Upper lobe of left lung (tissue), 6 donors: ENCODE measurements at regions not wholly inside any gene's neighbourhood (a gene's known extent, or its start where the extent isn't known, plus 50 kb on each side); places are given as distances from the start of the nearest gene placed in this dataset.

ENCODE experiments used
- ATAC-seq, 2 donors: fragments of 200-7000 bp; cut with Tn5 transposase; one replicate each; pipeline ENCODE4 v1.9.1; 2022; ENCODE audit warnings: mild to moderate bottlenecking in 2 of 2, moderate library complexity in 2 of 2; ENCODE audit not compliant: low FRiP score in 2 of 2
- DNase-seq, 2 donors: peaks; one replicate each; pipeline ENCODE4 v3.0.0-alpha.2; 2019 to 2020
- H3K27ac ChIP-seq, 4 donors: fragments of 200-600 bp; sonication (generic); one replicate each; pipeline ENCODE4 v1.5.1; 2016 to 2019
- H3K27me3 ChIP-seq, 4 donors: fragments of 200-600 bp; sonication (generic); one replicate each; pipeline ENCODE4 v1.5.1; 2017 to 2019
- H3K36me3 ChIP-seq, 4 donors: fragments of 200-600 bp; sonication (generic); one replicate each; pipeline ENCODE4 v1.5.1; 2016 to 2019
- H3K4me1 ChIP-seq, 4 donors: fragments of 200-600 bp; sonication (generic); one replicate each; pipeline ENCODE4 v1.5.1; 2018 to 2019
- H3K4me3 ChIP-seq, 4 donors: fragments of 200-600 bp; sonication (generic); one replicate each; pipeline ENCODE4 v1.5.1; 2017 to 2019; ENCODE audit warnings: mild to moderate bottlenecking in 2 of 4, moderate library complexity in 1 of 4
- H3K9me3 ChIP-seq, 4 donors: fragments of 200-600 bp; sonication (generic); one replicate each; pipeline ENCODE4 v1.5.1; 2018 to 2019
- EP300 ChIP-seq, 4 donors: sonication (generic); formaldehyde crosslinking; IDR thresholded peaks; one replicate each; pipeline ENCODE4 v1.5.1; 2017; ENCODE audit warnings: antibody characterized with exemption in 4 of 4, control low read depth in 2 of 4
- POLR2A ChIP-seq, 4 donors: fragments of 450-650 bp; IDR thresholded peaks; one replicate each; pipeline ENCODE4 v1.5.1; 2016 to 2017; ENCODE audit warnings: antibody characterized with exemption in 4 of 4, mild to moderate bottlenecking in 2 of 4
- POLR2AphosphoS5 ChIP-seq, 2 donors: sonication (generic); formaldehyde crosslinking; IDR thresholded peaks; one replicate each; pipeline ENCODE4 v1.5.1; 2017; ENCODE audit warnings: antibody characterized with exemption in 2 of 2
- WGBS, 2 donors: methylation state at CpG; one replicate each; pipeline ENCODE4 v1.1.5; 2017 to 2018; 5-methylcytosine and 5-hydroxymethylcytosine counted together
- TF ChIP-seq, protein P1 (sequence below), 6 experiments: fragments of 450-650 bp in 4 of 6; fragments of 200-600 bp in 2 of 6; sonication (generic) in 2 of 6; IDR thresholded peaks; one replicate each; pipeline ENCODE4 v1.5.1; 2016 to 2019; ENCODE audit warnings: antibody characterized with exemption in 6 of 6
- donor health status: DM: no; HTN: no; CAD: no; lungs with moderate emphysema.
- donor health status: DM: no; HTN: yes; CAD: no; lungs with severe emphysema.

DNA sequence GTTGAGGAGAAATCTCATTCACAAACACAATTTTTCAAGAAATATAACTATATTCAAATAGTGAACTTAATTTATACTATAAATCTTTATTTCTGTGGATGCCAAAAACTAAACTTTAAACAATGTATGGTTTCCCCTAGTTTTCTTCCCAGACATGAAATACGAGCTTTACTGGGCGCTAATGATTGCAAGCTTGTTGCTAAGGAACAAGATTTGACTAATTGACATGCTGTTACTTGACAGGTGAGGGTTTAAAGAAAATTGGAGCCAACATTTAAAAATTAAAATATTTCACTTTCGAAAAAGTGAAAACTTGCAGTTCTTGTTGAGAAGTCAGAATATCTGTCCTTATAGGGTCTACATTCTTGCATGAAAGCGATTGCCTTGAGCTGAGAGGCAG lies 381.0 kb downstream of the MEIS1 start:
- DNase-seq (no peak), ATAC-seq (no peak)
- peaks cover 0 to 5% (median 0%) of the 10 kb centered on the region in 4 donors for H3K9me3 ChIP-seq
- no peaks in the 10 kb centered on the region for H3K27me3 ChIP-seq
- H3K4me1 ChIP-seq = no peaks in the 10 kb centered on the region
- no peak for TF ChIP-seq POLR2AphosphoS5 (IDR thresholded peaks at IDR 0.05)
- 85% methylated on average over 4 of the region's 4 CpGs for WGBS, 2 donors
- no peak overlapping the region for H3K27ac ChIP-seq
- no peaks in the 10 kb centered on the region for H3K36me3 ChIP-seq
- no peak overlapping the region for H3K4me3 ChIP-seq

DNA sequence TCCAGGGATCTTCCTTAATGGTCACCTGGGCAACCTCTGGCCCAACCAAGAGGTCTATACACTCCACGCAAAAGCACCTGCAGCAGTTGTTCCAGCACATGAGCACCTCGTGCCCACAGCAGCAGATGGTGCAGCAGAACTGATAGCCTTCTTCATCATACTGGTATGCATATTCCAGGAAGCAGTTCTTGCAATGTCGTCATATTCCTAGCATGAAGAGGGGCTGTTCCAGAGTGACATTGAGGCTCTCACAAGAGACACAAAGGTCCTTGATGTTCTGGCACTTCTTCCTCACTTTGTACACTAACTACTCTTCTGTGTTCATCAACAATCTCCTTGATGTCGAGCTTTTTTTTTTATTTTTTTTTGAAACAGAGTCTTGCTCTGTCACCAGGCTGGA lies 386.2 kb downstream of the MEIS1 start:
- DNase-seq = no peak
- no peaks in the 10 kb centered on the region for H3K36me3 ChIP-seq
- TF ChIP-seq POLR2A (IDR thresholded peaks at IDR 0.05) = no peak
- TF ChIP-seq, protein P1, sequence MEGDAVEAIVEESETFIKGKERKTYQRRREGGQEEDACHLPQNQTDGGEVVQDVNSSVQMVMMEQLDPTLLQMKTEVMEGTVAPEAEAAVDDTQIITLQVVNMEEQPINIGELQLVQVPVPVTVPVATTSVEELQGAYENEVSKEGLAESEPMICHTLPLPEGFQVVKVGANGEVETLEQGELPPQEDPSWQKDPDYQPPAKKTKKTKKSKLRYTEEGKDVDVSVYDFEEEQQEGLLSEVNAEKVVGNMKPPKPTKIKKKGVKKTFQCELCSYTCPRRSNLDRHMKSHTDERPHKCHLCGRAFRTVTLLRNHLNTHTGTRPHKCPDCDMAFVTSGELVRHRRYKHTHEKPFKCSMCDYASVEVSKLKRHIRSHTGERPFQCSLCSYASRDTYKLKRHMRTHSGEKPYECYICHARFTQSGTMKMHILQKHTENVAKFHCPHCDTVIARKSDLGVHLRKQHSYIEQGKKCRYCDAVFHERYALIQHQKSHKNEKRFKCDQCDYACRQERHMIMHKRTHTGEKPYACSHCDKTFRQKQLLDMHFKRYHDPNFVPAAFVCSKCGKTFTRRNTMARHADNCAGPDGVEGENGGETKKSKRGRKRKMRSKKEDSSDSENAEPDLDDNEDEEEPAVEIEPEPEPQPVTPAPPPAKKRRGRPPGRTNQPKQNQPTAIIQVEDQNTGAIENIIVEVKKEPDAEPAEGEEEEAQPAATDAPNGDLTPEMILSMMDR (IDR thresholded peaks at IDR 0.05) = no peak
- TF ChIP-seq POLR2AphosphoS5 (IDR thresholded peaks at IDR 0.05) = no peak
- TF ChIP-seq EP300 (IDR thresholded peaks at IDR 0.05) = no peak
- H3K27me3 ChIP-seq = no peaks in the 10 kb centered on the region
- H3K9me3 ChIP-seq = peaks cover 0 to 5% (median 0%) of the 10 kb centered on the region in 4 donors
- no peaks in the 10 kb centered on the region for H3K4me1 ChIP-seq
- no peak overlapping the region for H3K4me3 ChIP-seq
- no peak for ATAC-seq
- 76 to 85% methylated on average over 3 to 4 of the region's 4 CpGs for WGBS, 2 donors
- no peak overlapping the region for H3K27ac ChIP-seq

DNA sequence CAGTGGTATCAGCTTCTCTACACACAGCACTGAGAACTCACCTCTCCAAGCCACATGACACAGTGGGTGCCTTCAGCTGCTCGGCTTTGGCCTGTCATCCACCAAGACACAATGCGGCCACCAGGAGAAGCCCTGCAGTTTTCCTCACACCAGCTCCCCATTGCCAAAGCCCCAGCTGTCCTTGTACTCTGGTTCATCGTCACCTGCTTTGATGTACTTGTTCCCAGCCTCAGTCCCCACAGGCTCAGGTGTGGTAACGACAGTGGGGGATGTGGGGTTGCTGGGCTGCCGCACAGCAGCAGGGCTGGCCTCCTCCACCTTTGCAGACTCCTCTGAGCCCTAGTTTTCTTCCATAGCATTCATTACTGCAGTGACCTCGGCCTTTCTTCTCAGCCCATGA lies 387.3 kb downstream of the MEIS1 start:
- Histone ChIP-seq H3K36me3 (no peaks in the 10 kb centered on the region), H3K4me3 (no peak overlapping the region), H3K27ac (no peak overlapping the region), H3K27me3 (no peaks in the 10 kb centered on the region), H3K4me1 (no peaks in the 10 kb centered on the region), H3K9me3 (peaks cover 0 to 5% (median 0%) of the 10 kb centered on the region in 4 donors)
- ATAC-seq = no peak
- 82 to 89% methylated on average over 6 of the region's 6 CpGs for WGBS, 2 donors
- peak in 1 of 2 donors; percentile 10 for DNase-seq
- TF ChIP-seq EP300 (IDR thresholded peaks at IDR 0.05) (no peak), POLR2A (IDR thresholded peaks at IDR 0.05) (no peak), POLR2AphosphoS5 (IDR thresholded peaks at IDR 0.05) (no peak)
- TF ChIP-seq, protein P1 (IDR thresholded peaks at IDR 0.05) = no peak

GRCh38 chr2:66824926-66825325 lies 390.0 kb downstream of the MEIS1 start:
- Histone ChIP-seq H3K36me3 (no peaks in the 10 kb centered on the region), H3K27ac (no peak overlapping the region), H3K4me1 (no peaks in the 10 kb centered on the region), H3K27me3 (no peaks in the 10 kb centered on the region), H3K9me3 (no peaks in the 10 kb centered on the region), H3K4me3 (no peak overlapping the region)
- 56 to 65% methylated on average over 3 of the region's 3 CpGs for WGBS, 2 donors
- TF ChIP-seq POLR2A (IDR thresholded peaks at IDR 0.05) = no peak
- TF ChIP-seq POLR2AphosphoS5 (IDR thresholded peaks at IDR 0.05) = no peak
- TF ChIP-seq EP300 (IDR thresholded peaks at IDR 0.05) = no peak
- TF ChIP-seq, protein P1 (IDR thresholded peaks at IDR 0.05) = no peak
- DNase-seq (no peak), ATAC-seq (no peak)

GRCh38 chr2:66827851-66828250 lies 392.9 kb downstream of the MEIS1 start:
- Histone ChIP-seq H3K4me3 (no peak overlapping the region), H3K4me1 (no peaks in the 10 kb centered on the region), H3K36me3 (no peaks in the 10 kb centered on the region), H3K9me3 (no peaks in the 10 kb centered on the region), H3K27ac (no peak overlapping the region), H3K27me3 (no peaks in the 10 kb centered on the region)
- TF ChIP-seq EP300 (IDR thresholded peaks at IDR 0.05) (no peak), POLR2AphosphoS5 (IDR thresholded peaks at IDR 0.05) (no peak), POLR2A (IDR thresholded peaks at IDR 0.05) (no peak)
- TF ChIP-seq, protein P1 (IDR thresholded peaks at IDR 0.05) = no peak
- DNase-seq = no peak
- WGBS, 2 donors = 78 to 82% methylated on average over 4 of the region's 4 CpGs
- no peak for ATAC-seq
